ENCODE measurements at regions not wholly inside any gene's neighbourhood (a gene's known extent, or its start where the extent isn't known, plus 50 kb on each side); places are given as distances from the start of the nearest gene placed in this dataset.

GRCh38 chr2:29991086-29991485 lies 69.7 kb upstream of the ALK start:
- Histone ChIP-seq H3K27ac (ENCODE audit: low read depth, low read length) (no peak overlapping the region), H3K9ac (ENCODE audit: extremely low read depth, low read length, poor library complexity, severe bottlenecking) (no peak overlapping the region), H3K9me3 (ENCODE audit: control insufficient read depth, low read length) (no peaks in the 10 kb centered on the region), H3K27me3 (ENCODE audit: control insufficient read depth, insufficient read depth, low read length, poor library complexity, severe bottlenecking) (no peaks in the 10 kb centered on the region), H3K36me3 (ENCODE audit: control insufficient read depth, insufficient read depth, low read length) (no peaks in the 10 kb centered on the region), H3K4me1 (ENCODE audit: control insufficient read depth, insufficient read depth, low read length) (peaks cover 3% of the 10 kb centered on the region), H3K4me3 (ENCODE audit: low read length) (no peak overlapping the region)
- DNase-seq: peak; percentile 27
- TF ChIP-seq, protein P1, sequence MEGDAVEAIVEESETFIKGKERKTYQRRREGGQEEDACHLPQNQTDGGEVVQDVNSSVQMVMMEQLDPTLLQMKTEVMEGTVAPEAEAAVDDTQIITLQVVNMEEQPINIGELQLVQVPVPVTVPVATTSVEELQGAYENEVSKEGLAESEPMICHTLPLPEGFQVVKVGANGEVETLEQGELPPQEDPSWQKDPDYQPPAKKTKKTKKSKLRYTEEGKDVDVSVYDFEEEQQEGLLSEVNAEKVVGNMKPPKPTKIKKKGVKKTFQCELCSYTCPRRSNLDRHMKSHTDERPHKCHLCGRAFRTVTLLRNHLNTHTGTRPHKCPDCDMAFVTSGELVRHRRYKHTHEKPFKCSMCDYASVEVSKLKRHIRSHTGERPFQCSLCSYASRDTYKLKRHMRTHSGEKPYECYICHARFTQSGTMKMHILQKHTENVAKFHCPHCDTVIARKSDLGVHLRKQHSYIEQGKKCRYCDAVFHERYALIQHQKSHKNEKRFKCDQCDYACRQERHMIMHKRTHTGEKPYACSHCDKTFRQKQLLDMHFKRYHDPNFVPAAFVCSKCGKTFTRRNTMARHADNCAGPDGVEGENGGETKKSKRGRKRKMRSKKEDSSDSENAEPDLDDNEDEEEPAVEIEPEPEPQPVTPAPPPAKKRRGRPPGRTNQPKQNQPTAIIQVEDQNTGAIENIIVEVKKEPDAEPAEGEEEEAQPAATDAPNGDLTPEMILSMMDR (conservative IDR thresholded peaks at IDR 0.05): no peak
- Mint-ChIP-seq H3K36me3 (ENCODE audit: low read depth) (no peaks in the 10 kb centered on the region), H3K9me3 (no peaks in the 10 kb centered on the region), H3K27me3 (ENCODE audit: insufficient read depth) (no peaks in the 10 kb centered on the region), H3K4me1 (peaks cover 13% of the 10 kb centered on the region), H3K4me3 (no peak overlapping the region), H3K27ac (no peak overlapping the region)
- 75 to 92% methylated on average over 1 to 3 of the region's 3 CpGs for WGBS, 2 experiments (ENCODE audit: insufficient coverage in 1 of 2, insufficient read length in 1 of 2)

DNA sequence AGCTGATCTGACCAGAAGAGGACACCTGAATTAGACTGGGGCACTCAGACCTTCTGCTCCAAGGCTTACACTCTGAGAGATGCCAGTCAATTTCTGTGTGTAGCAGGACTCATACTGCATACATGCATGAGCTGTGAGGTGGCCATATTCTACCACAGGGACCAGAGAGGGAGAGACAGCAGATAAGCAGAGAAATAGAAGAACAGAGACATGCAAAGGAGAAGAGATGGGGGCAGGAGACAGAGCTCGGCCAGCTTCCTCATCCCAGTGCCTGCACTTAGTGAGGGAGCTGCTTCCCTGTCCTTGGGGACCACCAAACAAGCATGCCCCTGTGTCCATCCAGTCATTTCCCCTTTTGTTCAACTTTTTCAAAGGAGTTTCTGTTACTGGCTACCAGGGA lies 73.9 kb upstream of the ALK start:
- Mint-ChIP-seq H3K9me3 (peaks cover 3% of the 10 kb centered on the region), H3K27me3 (ENCODE audit: insufficient read depth) (no peaks in the 10 kb centered on the region), H3K4me1 (peaks cover 20% of the 10 kb centered on the region), H3K4me3 (no peak overlapping the region), H3K27ac (no peak overlapping the region), H3K36me3 (ENCODE audit: low read depth) (no peaks in the 10 kb centered on the region)
- Histone ChIP-seq H3K9me3 (ENCODE audit: control insufficient read depth, low read length) (no peaks in the 10 kb centered on the region), H3K4me3 (ENCODE audit: low read length) (no peak overlapping the region), H3K9ac (ENCODE audit: extremely low read depth, low read length, poor library complexity, severe bottlenecking) (no peak overlapping the region), H3K4me1 (ENCODE audit: control insufficient read depth, insufficient read depth, low read length) (peaks cover 3% of the 10 kb centered on the region), H3K27ac (ENCODE audit: low read depth, low read length) (no peak overlapping the region), H3K36me3 (ENCODE audit: control insufficient read depth, insufficient read depth, low read length) (no peaks in the 10 kb centered on the region), H3K27me3 (ENCODE audit: control insufficient read depth, insufficient read depth, low read length, poor library complexity, severe bottlenecking) (no peaks in the 10 kb centered on the region)
- peak; percentile 13 for DNase-seq
- TF ChIP-seq, protein P1 (conservative IDR thresholded peaks at IDR 0.05): no peak
- 60 to 88% methylated on average over 1 of the region's 1 CpG for WGBS, 2 experiments (ENCODE audit: insufficient coverage in 1 of 2, insufficient read length in 1 of 2)

DNA sequence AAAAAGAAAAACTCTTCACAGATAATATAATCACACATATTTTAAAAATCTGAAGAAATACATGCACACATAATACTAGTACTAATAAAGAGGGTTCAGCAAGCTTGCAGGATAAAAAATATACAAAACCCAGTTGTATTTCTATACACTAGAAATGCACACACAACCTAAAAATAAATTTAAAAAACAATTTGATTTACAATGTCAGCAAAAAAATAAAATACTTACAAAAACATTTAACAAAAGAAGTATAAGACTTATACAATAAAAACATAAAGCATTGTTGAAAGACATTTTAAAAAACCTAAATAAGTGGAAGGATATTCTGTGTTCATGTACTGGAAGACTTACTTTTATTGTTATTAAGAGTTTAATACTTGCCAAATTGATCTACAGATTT lies 81.7 kb upstream of the ALK start:
- DNase-seq: no peak
- no peaks in the 10 kb centered on the region for H3K9me3 ChIP-seq (ENCODE audit: control insufficient read depth, low read length)
- peaks cover 4% of the 10 kb centered on the region for H3K27me3 Mint-ChIP-seq (ENCODE audit: insufficient read depth)
- H3K9me3 Mint-ChIP-seq: peaks cover 3% of the 10 kb centered on the region
- no peaks in the 10 kb centered on the region for H3K4me1 ChIP-seq (ENCODE audit: control insufficient read depth, insufficient read depth, low read length)
- no peaks in the 10 kb centered on the region for H3K4me1 Mint-ChIP-seq
- TF ChIP-seq, protein P1 (conservative IDR thresholded peaks at IDR 0.05): no peak
- H3K27me3 ChIP-seq (ENCODE audit: control insufficient read depth, insufficient read depth, low read length, poor library complexity, severe bottlenecking): no peaks in the 10 kb centered on the region
- H3K36me3 ChIP-seq (ENCODE audit: control insufficient read depth, insufficient read depth, low read length): no peaks in the 10 kb centered on the region
- H3K4me3 ChIP-seq (ENCODE audit: low read length): no peak overlapping the region
- no peaks in the 10 kb centered on the region for H3K36me3 Mint-ChIP-seq (ENCODE audit: low read depth)
- H3K9ac ChIP-seq (ENCODE audit: extremely low read depth, low read length, poor library complexity, severe bottlenecking): no peak overlapping the region
- H3K4me3 Mint-ChIP-seq: no peak overlapping the region
- no peak overlapping the region for H3K27ac Mint-ChIP-seq
- no peak overlapping the region for H3K27ac ChIP-seq (ENCODE audit: low read depth, low read length)

All from endodermal cell (in vitro differentiated cells).